GM19023 (cell line): ENCODE measurements at regions not wholly inside any gene's neighbourhood (a gene's known extent, or its start where the extent isn't known, plus 50 kb on each side); places are given as distances from the start of the nearest gene placed in this dataset.

Source experiments
- ATAC-seq: cut with Tn5 transposase; IDR thresholded peaks from one replicate; pipeline ENCODE4 v1.9.1; 2021; ENCODE audit warnings: mild to moderate bottlenecking, moderate library complexity; ENCODE audit not compliant: unreplicated experiment

GRCh38 chr4:129167640-129168260 lies 71.8 kb downstream of the C4orf33 start:
- ATAC-seq = no peak

DNA sequence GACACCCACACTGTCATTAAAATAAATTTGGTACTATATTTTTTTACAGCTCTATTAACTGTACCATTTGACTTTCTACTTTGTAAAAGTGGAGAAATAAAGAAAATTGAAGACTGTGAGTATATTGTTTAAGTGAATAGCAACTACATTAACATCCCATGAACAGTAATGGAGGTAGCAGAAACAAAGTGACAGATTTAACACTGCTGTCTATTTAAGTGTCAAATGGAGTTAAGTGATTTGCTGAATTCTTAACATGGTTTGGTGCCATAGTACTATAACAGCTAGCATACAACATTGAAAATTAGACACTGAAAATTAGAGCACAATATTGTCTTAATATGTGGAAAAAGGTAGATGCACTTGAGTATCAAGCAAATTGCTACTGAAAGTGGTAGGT lies 76.2 kb downstream of the C4orf33 start:
- ATAC-seq = no peak

DNA sequence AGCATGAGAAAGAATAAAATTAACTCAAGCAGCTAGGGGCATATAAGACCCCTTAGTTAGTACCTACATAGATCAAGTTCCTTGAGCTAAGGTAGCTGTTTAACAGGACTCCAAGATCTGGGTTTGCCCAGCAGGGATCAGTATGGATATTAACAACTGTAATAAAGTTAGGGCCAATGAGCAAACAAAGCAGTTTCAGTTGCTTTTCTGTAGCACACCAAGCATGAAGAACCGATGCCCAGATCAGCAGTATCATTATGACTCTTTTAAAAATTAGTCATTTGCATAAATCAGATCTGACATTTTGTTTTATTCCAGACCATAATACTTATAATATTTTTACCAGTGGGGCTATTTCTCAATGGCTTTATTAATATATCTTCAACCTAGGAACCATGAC lies 80.9 kb downstream of the C4orf33 start:
- ATAC-seq = no peak

DNA sequence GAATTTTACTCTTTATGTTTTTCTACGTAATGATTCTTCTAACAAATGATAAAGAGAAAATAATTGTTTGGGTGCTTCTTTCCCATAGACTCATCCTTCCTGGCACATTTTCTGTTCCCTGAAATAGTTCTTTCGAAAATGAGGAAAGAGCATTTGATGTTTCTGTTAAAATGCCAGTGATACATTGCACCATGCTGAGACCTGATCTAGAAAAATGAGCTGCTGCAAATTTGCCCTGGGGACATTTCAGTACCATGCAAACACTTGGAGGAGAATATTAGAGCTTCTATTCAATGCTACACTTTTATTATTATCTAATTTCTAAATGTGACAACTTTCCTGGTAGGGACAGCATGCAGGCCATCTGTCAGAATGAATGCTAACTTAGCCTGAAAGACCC lies 83.3 kb downstream of the C4orf33 start:
- no peak for ATAC-seq

DNA sequence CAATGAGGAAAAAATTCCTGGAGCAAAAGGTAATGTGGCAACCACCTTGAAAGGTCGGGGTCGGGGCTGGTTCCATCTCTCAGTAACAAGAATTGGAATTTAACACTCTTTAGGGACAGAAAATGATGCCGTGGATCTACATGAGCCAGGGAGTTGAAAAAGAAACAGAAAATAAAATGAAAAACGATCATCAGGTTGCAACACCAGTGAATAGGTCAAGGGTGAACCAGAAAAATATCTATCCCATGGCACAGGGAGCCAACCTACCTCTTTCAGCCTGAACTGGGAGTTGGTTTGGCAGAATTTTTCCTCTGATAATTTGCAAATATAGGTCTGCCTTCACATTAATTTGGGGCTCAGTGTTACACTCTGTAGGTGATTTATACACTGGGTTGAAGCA lies 93.7 kb downstream of the C4orf33 start:
- no peak for ATAC-seq

DNA sequence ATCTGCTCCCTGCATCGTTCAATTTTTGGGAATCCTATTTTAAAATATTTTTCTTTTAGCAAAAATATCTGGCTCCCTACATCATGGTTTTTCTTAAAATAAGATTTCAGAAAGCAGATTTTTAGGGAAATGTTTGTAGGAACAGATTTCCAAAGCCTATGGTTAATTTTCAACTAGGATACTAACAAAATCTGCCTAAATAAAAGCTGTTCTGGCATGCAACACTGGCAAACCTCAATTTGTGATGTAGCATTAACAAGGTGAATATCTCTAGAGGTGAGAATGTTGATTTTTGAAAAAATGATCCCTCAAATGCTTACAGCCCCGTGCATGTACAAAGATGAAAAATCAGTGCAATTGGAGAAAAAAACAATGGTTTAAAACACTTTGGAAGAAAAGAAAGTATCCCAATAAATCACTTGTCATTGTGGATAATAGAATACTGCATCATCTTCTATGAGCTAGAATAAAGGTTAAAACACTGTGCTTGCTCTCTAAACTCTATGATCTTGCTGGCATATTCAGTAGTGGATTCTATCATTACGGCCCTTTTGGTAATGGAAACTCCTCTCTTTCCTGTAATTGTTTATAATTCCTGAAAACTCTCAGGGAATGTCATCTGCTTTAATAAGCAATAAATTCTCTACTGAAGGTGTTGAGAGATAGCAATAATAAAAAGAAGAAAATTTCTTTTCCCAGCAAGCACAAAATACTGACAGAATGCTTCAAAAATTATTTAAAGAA lies 97.6 kb downstream of the C4orf33 start:
- no peak for ATAC-seq

GRCh38 chr4:129208481-129208880 lies 112.5 kb downstream of the C4orf33 start:
- no peak for ATAC-seq

DNA sequence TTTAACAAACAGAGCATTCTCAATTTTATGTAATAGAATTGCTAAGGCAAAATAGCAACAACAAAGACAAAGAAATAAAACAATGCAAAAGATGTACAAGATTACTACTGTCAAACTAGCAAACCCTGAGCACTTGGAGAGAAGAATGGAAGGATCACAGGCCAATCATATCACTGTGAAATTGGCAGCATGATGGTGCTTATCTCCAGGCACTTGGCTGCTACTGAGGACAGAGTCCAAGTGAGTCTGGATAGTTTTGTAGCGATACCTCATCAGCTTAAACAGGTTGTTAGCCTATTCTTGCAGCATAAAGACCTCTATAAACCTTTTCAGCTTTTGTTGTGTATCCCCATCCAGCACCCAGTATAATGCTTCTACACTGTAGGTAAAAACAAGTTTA lies 117.7 kb downstream of the C4orf33 start:
- ATAC-seq = no peak

DNA sequence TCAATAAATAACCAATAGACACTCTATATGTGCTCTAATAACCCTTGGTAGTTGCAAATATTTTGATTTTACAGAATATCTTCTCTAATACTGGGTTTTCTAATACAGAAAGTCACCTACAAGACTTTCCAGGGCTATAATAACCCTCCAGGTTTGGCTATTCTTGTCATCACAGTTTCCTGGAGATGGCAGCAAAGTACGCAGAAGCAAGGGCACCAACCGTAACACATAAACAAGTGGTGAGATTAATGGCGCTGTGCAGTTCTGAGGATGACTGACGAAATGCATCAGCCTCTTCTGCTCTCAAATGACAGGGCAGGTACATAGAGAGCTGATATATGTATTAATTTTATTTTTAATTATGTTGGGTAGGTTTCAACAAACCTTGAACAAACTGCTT lies 122.4 kb downstream of the C4orf33 start:
- no peak for ATAC-seq

DNA sequence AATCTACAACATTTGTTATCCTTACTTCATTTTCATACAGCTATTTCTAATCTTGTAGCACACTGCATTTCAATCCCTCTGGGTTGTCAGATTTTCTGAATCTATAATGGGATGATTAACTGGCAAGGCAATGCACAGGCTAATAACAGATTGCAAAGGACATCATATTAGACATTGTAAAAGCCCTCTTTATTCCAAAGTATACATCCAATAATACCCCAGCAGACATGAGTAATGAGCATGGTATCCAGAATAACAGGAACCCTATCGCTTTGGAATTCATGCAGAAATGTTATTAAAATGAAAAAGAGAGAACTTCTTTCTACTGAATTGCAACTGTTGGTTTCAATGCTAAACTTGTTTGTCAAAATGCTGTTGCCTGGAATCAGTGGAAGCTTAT lies 122.9 kb downstream of the C4orf33 start:
- ATAC-seq = no peak

DNA sequence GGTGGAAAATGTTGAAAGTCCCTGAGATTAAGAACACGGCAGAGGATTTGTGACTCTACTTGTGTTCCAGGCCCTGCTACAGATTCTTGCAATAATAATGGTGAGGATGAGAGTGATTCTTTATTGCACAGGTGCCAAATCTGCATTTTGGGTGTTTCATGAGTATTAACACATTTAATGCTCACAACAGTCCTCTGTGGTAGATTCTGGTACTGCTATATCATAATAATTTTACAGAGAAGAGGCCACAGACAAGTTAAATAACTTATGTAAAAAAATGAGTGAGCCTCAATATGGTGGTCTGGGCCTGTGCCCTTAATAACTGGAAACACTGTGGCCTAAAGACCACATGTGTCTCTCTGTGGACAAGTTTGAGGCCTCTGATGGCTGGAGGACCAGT lies 124.3 kb downstream of the C4orf33 start:
- no peak for ATAC-seq

GRCh38 chr4:129223945-129224344 lies 128.0 kb downstream of the C4orf33 start:
- ATAC-seq = no peak

- ATAC-seq = no peak
Observed at GRCh38 chr4:129230846-129231245, 134.9 kb downstream of the C4orf33 start.

DNA sequence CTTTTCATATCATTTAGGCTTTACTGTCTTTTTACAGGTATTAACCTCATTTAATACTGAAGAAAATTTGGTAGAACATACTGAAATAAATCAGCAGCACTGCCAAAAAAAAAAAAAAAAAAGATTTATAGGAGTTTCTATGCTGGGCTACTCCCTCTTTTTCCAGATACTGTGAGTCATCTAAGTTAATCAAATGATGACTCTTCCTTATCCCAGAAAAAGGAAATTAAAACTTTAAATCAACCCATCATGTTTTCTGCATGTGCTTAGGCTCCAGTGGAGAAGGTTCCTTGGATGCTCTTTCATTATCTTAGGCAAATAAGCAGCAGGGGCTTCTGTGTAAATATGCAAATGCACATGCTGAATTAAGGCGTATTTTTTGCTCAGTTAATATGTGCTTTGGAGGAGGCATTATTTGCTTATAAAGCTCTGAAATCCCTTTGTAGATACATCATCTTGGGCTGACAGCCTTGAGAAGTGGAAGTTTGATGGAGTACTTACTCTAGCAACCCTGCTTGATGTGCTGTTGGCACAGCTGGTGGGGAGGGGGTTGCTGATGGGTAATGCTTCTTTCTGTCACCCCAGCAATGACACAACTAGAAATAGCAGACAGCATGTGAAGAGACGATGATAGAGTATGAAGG lies 136.1 kb downstream of the C4orf33 start:
- ATAC-seq = no peak

GRCh38 chr4:129232589-129233337 lies 136.8 kb downstream of the C4orf33 start:
- no peak for ATAC-seq

DNA sequence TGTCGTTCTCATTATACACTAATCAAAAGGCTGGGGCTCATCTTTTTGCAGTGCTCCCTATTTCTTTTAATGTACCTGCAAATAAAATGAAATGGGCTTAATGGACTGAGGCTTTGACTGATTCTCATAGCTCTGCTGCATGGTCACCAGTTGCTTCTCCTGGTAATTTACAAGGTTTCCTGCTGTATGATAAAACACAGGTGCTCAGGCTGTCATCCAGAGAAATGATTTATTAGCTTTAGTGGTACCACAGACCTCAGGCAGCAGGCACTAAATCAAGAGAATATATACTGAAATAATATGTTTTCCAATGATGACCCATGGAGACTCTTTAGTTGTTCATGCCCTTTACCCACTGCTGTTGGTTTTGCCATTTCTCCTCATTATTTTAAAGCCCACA lies 137.7 kb downstream of the C4orf33 start:
- no peak for ATAC-seq

- ATAC-seq = no peak
Observed at GRCh38 chr4:129236351-129236750, 140.4 kb downstream of the C4orf33 start.

- no peak for ATAC-seq
Observed at GRCh38 chr4:129239088-129239487, 143.1 kb downstream of the C4orf33 start.

DNA sequence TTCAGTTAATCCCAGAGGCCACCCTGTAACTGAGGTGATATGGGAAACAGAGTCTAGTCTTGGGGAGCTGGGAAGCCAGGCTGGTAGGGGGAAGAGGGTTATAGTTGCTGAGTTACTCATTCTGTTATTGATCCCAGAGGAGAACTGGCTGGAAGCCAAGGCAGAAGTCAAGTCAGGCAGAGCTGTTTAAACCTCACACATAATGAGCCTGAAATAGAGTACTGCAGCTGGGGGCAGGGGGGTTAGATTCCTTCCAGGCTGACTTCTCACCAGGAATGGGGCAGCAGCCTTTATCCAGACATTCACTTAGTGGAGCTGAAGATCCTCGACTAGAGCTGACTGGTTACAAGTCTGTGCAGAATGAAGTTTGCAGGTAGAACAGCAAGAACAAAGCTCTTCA lies 144.9 kb downstream of the C4orf33 start:
- no peak for ATAC-seq

- ATAC-seq = no peak
Observed at GRCh38 chr4:129246145-129246544, 150.2 kb downstream of the C4orf33 start.

GRCh38 chr4:129246910-129247461 lies 151.0 kb downstream of the C4orf33 start:
- ATAC-seq = no peak
